OCI-LY7 (cell line): ENCODE measurements at regions not wholly inside any gene's neighbourhood (a gene's known extent, or its start where the extent isn't known, plus 50 kb on each side); places are given as distances from the start of the nearest gene placed in this dataset.

Experiments
- EZH2phosphoT487 ChIP-seq: fragments of 200-600 bp; sonication (generic); IDR thresholded peaks from 2 replicates; pipeline ENCODE4 v1.6.1; 2018; ENCODE audit warnings: low read depth, borderline replicate concordance, mild to moderate bottlenecking, mixed run types, antibody characterized with exemption, low read length, moderate library complexity, mixed read lengths
- TF ChIP-seq, protein P1 (sequence below): fragments of 200-600 bp; sonication (generic); conservative IDR thresholded peaks from 2 replicates; pipeline ENCODE4 v1.5.1; 2014; ENCODE audit warnings: mild to moderate bottlenecking, antibody characterized with exemption, low read length, moderate library complexity, mixed read lengths

GRCh38 chr5:39618391-39618790, 193.6 kb upstream of the DAB2 start:
- TF ChIP-seq, protein P1, sequence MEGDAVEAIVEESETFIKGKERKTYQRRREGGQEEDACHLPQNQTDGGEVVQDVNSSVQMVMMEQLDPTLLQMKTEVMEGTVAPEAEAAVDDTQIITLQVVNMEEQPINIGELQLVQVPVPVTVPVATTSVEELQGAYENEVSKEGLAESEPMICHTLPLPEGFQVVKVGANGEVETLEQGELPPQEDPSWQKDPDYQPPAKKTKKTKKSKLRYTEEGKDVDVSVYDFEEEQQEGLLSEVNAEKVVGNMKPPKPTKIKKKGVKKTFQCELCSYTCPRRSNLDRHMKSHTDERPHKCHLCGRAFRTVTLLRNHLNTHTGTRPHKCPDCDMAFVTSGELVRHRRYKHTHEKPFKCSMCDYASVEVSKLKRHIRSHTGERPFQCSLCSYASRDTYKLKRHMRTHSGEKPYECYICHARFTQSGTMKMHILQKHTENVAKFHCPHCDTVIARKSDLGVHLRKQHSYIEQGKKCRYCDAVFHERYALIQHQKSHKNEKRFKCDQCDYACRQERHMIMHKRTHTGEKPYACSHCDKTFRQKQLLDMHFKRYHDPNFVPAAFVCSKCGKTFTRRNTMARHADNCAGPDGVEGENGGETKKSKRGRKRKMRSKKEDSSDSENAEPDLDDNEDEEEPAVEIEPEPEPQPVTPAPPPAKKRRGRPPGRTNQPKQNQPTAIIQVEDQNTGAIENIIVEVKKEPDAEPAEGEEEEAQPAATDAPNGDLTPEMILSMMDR = no peak
- TF ChIP-seq EZH2phosphoT487 = no peak
